ENCODE measurements at regions not wholly inside any gene's neighbourhood (a gene's known extent, or its start where the extent isn't known, plus 50 kb on each side); places are given as distances from the start of the nearest gene placed in this dataset.
"Not testable (repeated sequence)": the region's sequence is repeated elsewhere in the genome, so short reads cannot be mapped to it uniquely, and the experiment has no call there.

GRCh38 chr13:99730403-99730802, 229.1 kb downstream of the TM9SF2 start:
- Histone ChIP-seq H3K36me3 (no peaks in the 10 kb centered on the region), H3K4me3 (no peak overlapping the region), H3K4me1 (ENCODE audit: insufficient read depth) (no peaks in the 10 kb centered on the region), H3K27ac (no peak overlapping the region), H3K9me3 (no peaks in the 10 kb centered on the region), H3K27me3 (no peaks in the 10 kb centered on the region)
- no peak for TF ChIP-seq POLR2A (IDR thresholded peaks at IDR 0.05)
- TF ChIP-seq EP300 (IDR thresholded peaks at IDR 0.05), result no peak
- TF ChIP-seq CTCF (IDR thresholded peaks at IDR 0.05), result no peak
- no peak for DNase-seq
- intact Hi-C loops (cut with DNase I), result no loop called here
- WGBS, 3 donors, result 91 to 96% (median 94%) methylated on average over 10 to 11 of the region's 11 CpGs

- Histone ChIP-seq H3K27me3 (no peaks in the 10 kb centered on the region), H3K36me3 (no peaks in the 10 kb centered on the region), H3K27ac (no peak overlapping the region), H3K4me1 (ENCODE audit: insufficient read depth) (no peaks in the 10 kb centered on the region), H3K9me3 (no peaks in the 10 kb centered on the region), H3K4me3 (no peak overlapping the region)
- DNase-seq, result no peak
- 89 to 94% (median 91%) methylated on average over 16 of the region's 16 CpGs for WGBS, 3 donors
- intact Hi-C loops (cut with DNase I), result no loop called here
- TF ChIP-seq EP300 (IDR thresholded peaks at IDR 0.05), result no peak
- no peak for TF ChIP-seq POLR2A (IDR thresholded peaks at IDR 0.05)
- no peak for TF ChIP-seq CTCF (IDR thresholded peaks at IDR 0.05)
These were observed 228.5 kb downstream of the TM9SF2 start for GRCh38 chr13:99729745-99730144.

- WGBS, 3 donors, result 82 to 83% (median 83%) methylated on average over 6 of the region's 6 CpGs
- DNase-seq; intact Hi-C loops (cut with DNase I): not testable (repeated sequence)
These were observed 226.4 kb downstream of the TM9SF2 start for GRCh38 chr13:99727651-99728050.

GRCh38 chr13:99726282-99726894, 225.1 kb downstream of the TM9SF2 start:
- H3K27me3 ChIP-seq, result no peaks in the 10 kb centered on the region
- no peak overlapping the region for H3K27ac ChIP-seq
- intact Hi-C loops (cut with DNase I), result no loop called here
- no peak for DNase-seq
- no peaks in the 10 kb centered on the region for H3K4me1 ChIP-seq (ENCODE audit: insufficient read depth)
- H3K4me3 ChIP-seq, result no peak overlapping the region
- H3K36me3 ChIP-seq, result no peaks in the 10 kb centered on the region
- 80 to 83% (median 80%) methylated on average over 10 of the region's 10 CpGs for WGBS, 3 donors
- H3K9me3 ChIP-seq, result no peaks in the 10 kb centered on the region
- no peak for TF ChIP-seq EP300 (IDR thresholded peaks at IDR 0.05)
- no peak for TF ChIP-seq POLR2A (IDR thresholded peaks at IDR 0.05)
- no peak for TF ChIP-seq CTCF (IDR thresholded peaks at IDR 0.05)

More at GRCh38 chr13:99727651-99728050, 226.4 kb downstream of the TM9SF2 start:
- H3K36me3 ChIP-seq; H3K4me1 ChIP-seq (ENCODE audit: insufficient read depth); H3K9me3 ChIP-seq; H3K27ac ChIP-seq; H3K4me3 ChIP-seq; H3K27me3 ChIP-seq: not testable (repeated sequence)

- Histone ChIP-seq H3K4me3 (no peak overlapping the region), H3K9me3 (no peaks in the 10 kb centered on the region), H3K27ac (no peak overlapping the region), H3K27me3 (no peaks in the 10 kb centered on the region), H3K36me3 (no peaks in the 10 kb centered on the region), H3K4me1 (ENCODE audit: insufficient read depth) (no peaks in the 10 kb centered on the region)
- intact Hi-C loops (cut with DNase I), result no loop called here
- TF ChIP-seq EP300 (IDR thresholded peaks at IDR 0.05) (no peak), CTCF (IDR thresholded peaks at IDR 0.05) (no peak), POLR2A (IDR thresholded peaks at IDR 0.05) (no peak)
- 89 to 94% (median 93%) methylated on average over 11 of the region's 11 CpGs for WGBS, 3 donors
- no peak for DNase-seq
These were observed 224.4 kb downstream of the TM9SF2 start for GRCh38 chr13:99725644-99726043.
